Smooth muscle cell (in vitro differentiated cells): ENCODE measurements at regions not wholly inside any gene's neighbourhood (a gene's known extent, or its start where the extent isn't known, plus 50 kb on each side); places are given as distances from the start of the nearest gene placed in this dataset.

ENCODE experiments used
- DNase-seq: peaks from one replicate; lab custom pipeline; 2025; ENCODE audit not compliant: unreplicated experiment; lab: John Stamatoyannopoulos, UW
- H2AFZ ChIP-seq: fragments of 200-600 bp; sonication (generic); 2 replicates; pipeline ENCODE4 v1.6.0; 2016; ENCODE audit warnings: antibody characterized with exemption, low read depth, mild to moderate bottlenecking
- H3F3A ChIP-seq: fragments of 200-600 bp; sonication (generic); 2 replicates; pipeline ENCODE4 v1.6.0; 2017; ENCODE audit warnings: antibody characterized with exemption, low read depth
- H3K27ac ChIP-seq: fragments of 200-600 bp; sonication (generic); 2 replicates; pipeline ENCODE4 v1.5.1; 2016; ENCODE audit warnings: low read depth, mild to moderate bottlenecking
- H3K27me3 ChIP-seq: fragments of 200-600 bp; sonication (generic); 2 replicates; pipeline ENCODE4 v1.6.1; 2016; ENCODE audit warnings: low read depth, mild to moderate bottlenecking
- H3K36me3 ChIP-seq: fragments of 200-600 bp; sonication (generic); 2 replicates; pipeline ENCODE4 v1.5.1; 2016; ENCODE audit warnings: low read depth
- H3K4me1 ChIP-seq: fragments of 200-600 bp; sonication (generic); 2 replicates; pipeline ENCODE4 v1.5.1; 2016; ENCODE audit warnings: low read depth
- H3K4me2 ChIP-seq: fragments of 200-600 bp; sonication (generic); 2 replicates; pipeline ENCODE4 v1.6.0; 2016; ENCODE audit warnings: mild to moderate bottlenecking
- H3K4me3 ChIP-seq: fragments of 200-600 bp; sonication (generic); 2 replicates; pipeline ENCODE4 v1.5.1; 2016; ENCODE audit warnings: mild to moderate bottlenecking
- H3K79me2 ChIP-seq: fragments of 200-600 bp; sonication (generic); 2 replicates; pipeline ENCODE4 v1.6.0; 2016; ENCODE audit warnings: low read depth, mild to moderate bottlenecking
- H3K9ac ChIP-seq: fragments of 200-600 bp; sonication (generic); 2 replicates; pipeline ENCODE4 v1.6.0; 2016; ENCODE audit warnings: low read depth
- H3K9me3 ChIP-seq: fragments of 200-600 bp; sonication (generic); replicated peaks from 2 replicates; pipeline ENCODE4 v1.5.1; 2016; ENCODE audit warnings: low read depth
- H4K20me1 ChIP-seq: fragments of 200-600 bp; sonication (generic); 2 replicates; pipeline ENCODE4 v1.6.0; 2016; ENCODE audit warnings: low read depth
- CTCF ChIP-seq: fragments of 200-600 bp; sonication (generic); IDR thresholded peaks from 2 replicates; pipeline ENCODE4 v1.5.1; 2017; ENCODE audit warnings: borderline replicate concordance, mild to moderate bottlenecking, antibody characterized with exemption; ENCODE audit not compliant: insufficient read depth, poor library complexity, severe bottlenecking
- WGBS: methylation state at CpG from one replicate; pipeline ENCODE4 v1.1.7; 2016; ENCODE audit warnings: low lambda C conversion rate; 5-methylcytosine and 5-hydroxymethylcytosine counted together

GRCh38 chr12:97322388-97322787 is 140.2 kb upstream of the RMST start:
- peaks cover 31% of the 10 kb centered on the region for H3K27me3 ChIP-seq
- H3K79me2 ChIP-seq, result no peaks in the 10 kb centered on the region
- no peak overlapping the region for H3K4me3 ChIP-seq
- no peaks in the 10 kb centered on the region for H3K36me3 ChIP-seq
- no peaks in the 10 kb centered on the region for H3K9me3 ChIP-seq
- no peaks in the 10 kb centered on the region for H4K20me1 ChIP-seq
- DNase-seq, result no peak
- no peak overlapping the region for H2AFZ ChIP-seq
- 70% methylated on average over 4 of the region's 4 CpGs for WGBS
- no peak overlapping the region for H3K9ac ChIP-seq
- no peak overlapping the region for H3K27ac ChIP-seq
- no peak for TF ChIP-seq CTCF
- no peak overlapping the region for H3K4me2 ChIP-seq
- H3F3A ChIP-seq, result no peaks in the 10 kb centered on the region
- peaks cover 4% of the 10 kb centered on the region for H3K4me1 ChIP-seq

GRCh38 chr12:97323154-97323553 is 139.4 kb upstream of the RMST start:
- 63% methylated on average over 4 of the region's 4 CpGs for WGBS
- Histone ChIP-seq H3K4me1 (peaks cover 4% of the 10 kb centered on the region), H2AFZ (no peak overlapping the region), H3K4me3 (no peak overlapping the region), H3K4me2 (no peak overlapping the region), H3K79me2 (no peaks in the 10 kb centered on the region), H3K9ac (no peak overlapping the region), H3K27me3 (peaks cover 31% of the 10 kb centered on the region), H3K36me3 (no peaks in the 10 kb centered on the region), H4K20me1 (no peaks in the 10 kb centered on the region), H3K27ac (no peak overlapping the region), H3F3A (no peaks in the 10 kb centered on the region), H3K9me3 (no peaks in the 10 kb centered on the region)
- DNase-seq, result no peak
- TF ChIP-seq CTCF, result no peak

GRCh38 chr12:97324471-97324870 is 138.1 kb upstream of the RMST start:
- H3K27me3 ChIP-seq, result peaks cover 38% of the 10 kb centered on the region
- no peak overlapping the region for H3K4me3 ChIP-seq
- H3F3A ChIP-seq, result no peaks in the 10 kb centered on the region
- TF ChIP-seq CTCF, result no peak
- H3K4me2 ChIP-seq, result no peak overlapping the region
- H3K79me2 ChIP-seq, result no peaks in the 10 kb centered on the region
- no peak overlapping the region for H3K27ac ChIP-seq
- no peaks in the 10 kb centered on the region for H3K36me3 ChIP-seq
- no peaks in the 10 kb centered on the region for H3K9me3 ChIP-seq
- WGBS, result 82% methylated on average over 7 of the region's 7 CpGs
- no peak overlapping the region for H3K9ac ChIP-seq
- peaks cover 4% of the 10 kb centered on the region for H3K4me1 ChIP-seq
- H2AFZ ChIP-seq, result no peak overlapping the region
- DNase-seq, result no peak
- H4K20me1 ChIP-seq, result no peaks in the 10 kb centered on the region

- H3K9ac ChIP-seq, result no peak overlapping the region
- no peaks in the 10 kb centered on the region for H3K79me2 ChIP-seq
- no peaks in the 10 kb centered on the region for H3F3A ChIP-seq
- H3K4me1 ChIP-seq, result peaks cover 4% of the 10 kb centered on the region
- H3K4me2 ChIP-seq, result no peak overlapping the region
- TF ChIP-seq CTCF, result no peak
- DNase-seq, result no peak
- no peaks in the 10 kb centered on the region for H3K36me3 ChIP-seq
- H3K27ac ChIP-seq, result no peak overlapping the region
- H2AFZ ChIP-seq, result no peak overlapping the region
- no peaks in the 10 kb centered on the region for H4K20me1 ChIP-seq
- WGBS, result 85% methylated on average over 4 of the region's 4 CpGs
- H3K4me3 ChIP-seq, result no peak overlapping the region
- no peaks in the 10 kb centered on the region for H3K9me3 ChIP-seq
- no peaks in the 10 kb centered on the region for H3K27me3 ChIP-seq
Measured at GRCh38 chr12:97335115-97335514, 127.5 kb upstream of the RMST start.
